H1 (cell line): ENCODE measurements at regions not wholly inside any gene's neighbourhood (a gene's known extent, or its start where the extent isn't known, plus 50 kb on each side); places are given as distances from the start of the nearest gene placed in this dataset.

Source experiments
- CBX8 ChIP-seq: fragments of 300-800, 300-1000 bp; sonication (generic); IDR thresholded peaks from 2 replicates; pipeline ENCODE4 v1.7.1; 2016; ENCODE audit warnings: low read depth, low read length, borderline replicate concordance
- CTBP2 ChIP-seq: IDR thresholded peaks from 2 replicates; pipeline ENCODE4 v1.7.0; 2011; ENCODE audit warnings: borderline replicate concordance, mild to moderate bottlenecking, moderate library complexity, mixed read lengths, low read length; ENCODE audit not compliant: insufficient read depth, insufficient read length
- EGR1 ChIP-seq: IDR thresholded peaks from 2 replicates; pipeline ENCODE4 v1.6.1; 2011; ENCODE audit warnings: low read depth, low read length, borderline replicate concordance
- NRF1 ChIP-seq: IDR thresholded peaks from 2 replicates; pipeline ENCODE4 v1.6.1; 2011; ENCODE audit warnings: mild to moderate bottlenecking, low read depth, low read length, improper control_type of control experiment
- RNF2 ChIP-seq: fragments of 200-900, 300-1000 bp; sonication (generic); IDR thresholded peaks from 2 replicates; pipeline ENCODE4 v1.7.1; 2016; ENCODE audit warnings: borderline replicate concordance, low read depth, mild to moderate bottlenecking, antibody characterized with exemption, low read length; ENCODE audit not compliant: poor library complexity, severe bottlenecking; ENCODE audit errors: missing control alignments
- SIX5 ChIP-seq: IDR thresholded peaks from 2 replicates; pipeline ENCODE4 v1.6.1; 2011; ENCODE audit warnings: mild to moderate bottlenecking, low read depth, low read length
- TF ChIP-seq, protein P1 (sequence below): fragments of 300-600 bp; sonication (generic); IDR thresholded peaks from 2 replicates; pipeline ENCODE4 v1.7.1; 2012; ENCODE audit warnings: low read length, moderate library complexity, mild to moderate bottlenecking, inconsistent platforms; ENCODE audit not compliant: insufficient replicate concordance
- TF ChIP-seq, protein P2 (sequence below): IDR thresholded peaks from 2 replicates; pipeline ENCODE4 v1.6.1; 2012; ENCODE audit warnings: inconsistent platforms

DNA sequence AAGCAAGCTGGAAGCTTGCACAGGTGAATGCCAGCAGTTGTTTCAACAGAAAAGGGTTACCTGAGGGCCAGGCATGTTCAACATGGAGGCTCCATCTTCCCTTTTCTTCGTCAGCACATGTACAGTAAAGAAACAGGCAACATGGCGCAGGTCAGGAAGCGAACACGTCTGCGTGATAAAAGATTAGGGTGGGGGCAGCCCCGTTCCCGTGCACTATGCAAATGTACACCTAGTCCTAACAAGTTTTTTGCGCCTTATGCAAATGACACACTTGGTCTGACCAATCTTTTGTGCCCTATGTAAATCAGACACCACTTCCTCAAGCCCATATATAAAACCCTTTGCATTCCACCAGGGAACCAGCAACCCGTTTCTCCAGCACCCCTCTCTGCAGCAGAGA lies 452.1 kb upstream of the PTPRD start (continued):
- TF ChIP-seq, protein P1, sequence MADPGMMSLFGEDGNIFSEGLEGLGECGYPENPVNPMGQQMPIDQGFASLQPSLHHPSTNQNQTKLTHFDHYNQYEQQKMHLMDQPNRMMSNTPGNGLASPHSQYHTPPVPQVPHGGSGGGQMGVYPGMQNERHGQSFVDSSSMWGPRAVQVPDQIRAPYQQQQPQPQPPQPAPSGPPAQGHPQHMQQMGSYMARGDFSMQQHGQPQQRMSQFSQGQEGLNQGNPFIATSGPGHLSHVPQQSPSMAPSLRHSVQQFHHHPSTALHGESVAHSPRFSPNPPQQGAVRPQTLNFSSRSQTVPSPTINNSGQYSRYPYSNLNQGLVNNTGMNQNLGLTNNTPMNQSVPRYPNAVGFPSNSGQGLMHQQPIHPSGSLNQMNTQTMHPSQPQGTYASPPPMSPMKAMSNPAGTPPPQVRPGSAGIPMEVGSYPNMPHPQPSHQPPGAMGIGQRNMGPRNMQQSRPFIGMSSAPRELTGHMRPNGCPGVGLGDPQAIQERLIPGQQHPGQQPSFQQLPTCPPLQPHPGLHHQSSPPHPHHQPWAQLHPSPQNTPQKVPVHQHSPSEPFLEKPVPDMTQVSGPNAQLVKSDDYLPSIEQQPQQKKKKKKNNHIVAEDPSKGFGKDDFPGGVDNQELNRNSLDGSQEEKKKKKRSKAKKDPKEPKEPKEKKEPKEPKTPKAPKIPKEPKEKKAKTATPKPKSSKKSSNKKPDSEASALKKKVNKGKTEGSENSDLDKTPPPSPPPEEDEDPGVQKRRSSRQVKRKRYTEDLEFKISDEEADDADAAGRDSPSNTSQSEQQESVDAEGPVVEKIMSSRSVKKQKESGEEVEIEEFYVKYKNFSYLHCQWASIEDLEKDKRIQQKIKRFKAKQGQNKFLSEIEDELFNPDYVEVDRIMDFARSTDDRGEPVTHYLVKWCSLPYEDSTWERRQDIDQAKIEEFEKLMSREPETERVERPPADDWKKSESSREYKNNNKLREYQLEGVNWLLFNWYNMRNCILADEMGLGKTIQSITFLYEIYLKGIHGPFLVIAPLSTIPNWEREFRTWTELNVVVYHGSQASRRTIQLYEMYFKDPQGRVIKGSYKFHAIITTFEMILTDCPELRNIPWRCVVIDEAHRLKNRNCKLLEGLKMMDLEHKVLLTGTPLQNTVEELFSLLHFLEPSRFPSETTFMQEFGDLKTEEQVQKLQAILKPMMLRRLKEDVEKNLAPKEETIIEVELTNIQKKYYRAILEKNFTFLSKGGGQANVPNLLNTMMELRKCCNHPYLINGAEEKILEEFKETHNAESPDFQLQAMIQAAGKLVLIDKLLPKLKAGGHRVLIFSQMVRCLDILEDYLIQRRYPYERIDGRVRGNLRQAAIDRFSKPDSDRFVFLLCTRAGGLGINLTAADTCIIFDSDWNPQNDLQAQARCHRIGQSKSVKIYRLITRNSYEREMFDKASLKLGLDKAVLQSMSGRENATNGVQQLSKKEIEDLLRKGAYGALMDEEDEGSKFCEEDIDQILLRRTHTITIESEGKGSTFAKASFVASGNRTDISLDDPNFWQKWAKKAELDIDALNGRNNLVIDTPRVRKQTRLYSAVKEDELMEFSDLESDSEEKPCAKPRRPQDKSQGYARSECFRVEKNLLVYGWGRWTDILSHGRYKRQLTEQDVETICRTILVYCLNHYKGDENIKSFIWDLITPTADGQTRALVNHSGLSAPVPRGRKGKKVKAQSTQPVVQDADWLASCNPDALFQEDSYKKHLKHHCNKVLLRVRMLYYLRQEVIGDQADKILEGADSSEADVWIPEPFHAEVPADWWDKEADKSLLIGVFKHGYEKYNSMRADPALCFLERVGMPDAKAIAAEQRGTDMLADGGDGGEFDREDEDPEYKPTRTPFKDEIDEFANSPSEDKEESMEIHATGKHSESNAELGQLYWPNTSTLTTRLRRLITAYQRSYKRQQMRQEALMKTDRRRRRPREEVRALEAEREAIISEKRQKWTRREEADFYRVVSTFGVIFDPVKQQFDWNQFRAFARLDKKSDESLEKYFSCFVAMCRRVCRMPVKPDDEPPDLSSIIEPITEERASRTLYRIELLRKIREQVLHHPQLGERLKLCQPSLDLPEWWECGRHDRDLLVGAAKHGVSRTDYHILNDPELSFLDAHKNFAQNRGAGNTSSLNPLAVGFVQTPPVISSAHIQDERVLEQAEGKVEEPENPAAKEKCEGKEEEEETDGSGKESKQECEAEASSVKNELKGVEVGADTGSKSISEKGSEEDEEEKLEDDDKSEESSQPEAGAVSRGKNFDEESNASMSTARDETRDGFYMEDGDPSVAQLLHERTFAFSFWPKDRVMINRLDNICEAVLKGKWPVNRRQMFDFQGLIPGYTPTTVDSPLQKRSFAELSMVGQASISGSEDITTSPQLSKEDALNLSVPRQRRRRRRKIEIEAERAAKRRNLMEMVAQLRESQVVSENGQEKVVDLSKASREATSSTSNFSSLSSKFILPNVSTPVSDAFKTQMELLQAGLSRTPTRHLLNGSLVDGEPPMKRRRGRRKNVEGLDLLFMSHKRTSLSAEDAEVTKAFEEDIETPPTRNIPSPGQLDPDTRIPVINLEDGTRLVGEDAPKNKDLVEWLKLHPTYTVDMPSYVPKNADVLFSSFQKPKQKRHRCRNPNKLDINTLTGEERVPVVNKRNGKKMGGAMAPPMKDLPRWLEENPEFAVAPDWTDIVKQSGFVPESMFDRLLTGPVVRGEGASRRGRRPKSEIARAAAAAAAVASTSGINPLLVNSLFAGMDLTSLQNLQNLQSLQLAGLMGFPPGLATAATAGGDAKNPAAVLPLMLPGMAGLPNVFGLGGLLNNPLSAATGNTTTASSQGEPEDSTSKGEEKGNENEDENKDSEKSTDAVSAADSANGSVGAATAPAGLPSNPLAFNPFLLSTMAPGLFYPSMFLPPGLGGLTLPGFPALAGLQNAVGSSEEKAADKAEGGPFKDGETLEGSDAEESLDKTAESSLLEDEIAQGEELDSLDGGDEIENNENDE = no peak
- TF ChIP-seq, protein P2, sequence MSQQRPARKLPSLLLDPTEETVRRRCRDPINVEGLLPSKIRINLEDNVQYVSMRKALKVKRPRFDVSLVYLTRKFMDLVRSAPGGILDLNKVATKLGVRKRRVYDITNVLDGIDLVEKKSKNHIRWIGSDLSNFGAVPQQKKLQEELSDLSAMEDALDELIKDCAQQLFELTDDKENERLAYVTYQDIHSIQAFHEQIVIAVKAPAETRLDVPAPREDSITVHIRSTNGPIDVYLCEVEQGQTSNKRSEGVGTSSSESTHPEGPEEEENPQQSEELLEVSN = no peak
- no peak for TF ChIP-seq CBX8
- TF ChIP-seq NRF1 = no peak
- no peak for TF ChIP-seq CTBP2
- TF ChIP-seq RNF2 = no peak
- TF ChIP-seq SIX5 = no peak
- no peak for TF ChIP-seq EGR1
